IMR-90 (cell line): ENCODE measurements at regions not wholly inside any gene's neighbourhood (a gene's known extent, or its start where the extent isn't known, plus 50 kb on each side); places are given as distances from the start of the nearest gene placed in this dataset.

Experiments
- ATAC-seq: fragments of 200-7000 bp; cut with Tn5 transposase; 2 replicates; pipeline ENCODE4 v1.9.1; 2020; ENCODE audit warnings: low read depth, mild to moderate bottlenecking, moderate library complexity
- BruUV-seq: library from RNA; stranded (reverse); fragments of 400-500 nt; replicated peaks from 2 replicates; lab custom pipeline; 2021; lab: Mats Ljungman, UMichigan
- CTCF ChIA-PET: fragments of 300-600 bp; formaldehyde crosslinking; extraction: SDS; loops from one replicate; lab custom pipeline; 2021; ENCODE audit warnings: antibody characterized with exemption; lab: Yijun Ruan, JAX
- POLR2A ChIA-PET: fragments of 300-600 bp; sonication (Branson Sonifier 250); formaldehyde crosslinking; loops from one replicate; lab custom pipeline; 2022; ENCODE audit warnings: antibody characterized with exemption; ENCODE audit not compliant: unreplicated experiment; lab: Charles Lee
- DNase-seq: peaks from one replicate; pipeline ENCODE4 v3.0.0; 2013
- H2AFZ ChIP-seq: replicated peaks from 2 replicates; pipeline ENCODE3; 2013; ENCODE audit warnings: low read length, mild to moderate bottlenecking; ENCODE audit not compliant: poor library complexity
- H2AK5ac ChIP-seq: 2 replicates; pipeline ENCODE4 v1.6.1; 2013; ENCODE audit warnings: low read depth, low read length, inconsistent platforms
- H2AK9ac ChIP-seq: replicated peaks from 2 replicates; pipeline ENCODE3; 2013; ENCODE audit warnings: mild to moderate bottlenecking, low read depth, low read length, moderate library complexity; ENCODE audit not compliant: poor library complexity
- H2BK120ac ChIP-seq: 2 replicates; pipeline ENCODE4 v1.6.1; 2013; ENCODE audit warnings: low read depth, low read length, inconsistent platforms
- H2BK15ac ChIP-seq: 3 replicates; pipeline ENCODE4 v1.6.1; 2013; ENCODE audit warnings: low read depth, low read length, inconsistent platforms
- H2BK20ac ChIP-seq: 2 replicates; pipeline ENCODE4 v1.6.1; 2013; ENCODE audit warnings: low read depth, mild to moderate bottlenecking, inconsistent platforms, low read length, moderate library complexity
- H2BK5ac ChIP-seq: 2 replicates; pipeline ENCODE4 v1.6.1; 2013; ENCODE audit warnings: mild to moderate bottlenecking, low read depth, low read length, inconsistent platforms; ENCODE audit not compliant: poor library complexity, severe bottlenecking
- H3K14ac ChIP-seq: replicated peaks from 2 replicates; pipeline ENCODE4 v1.6.1; 2013; ENCODE audit warnings: low read depth, low read length, inconsistent platforms
- H3K18ac ChIP-seq: 2 replicates; pipeline ENCODE4 v1.6.1; 2013; ENCODE audit warnings: low read depth, low read length, control low read depth
- H3K23ac ChIP-seq: 2 replicates; pipeline ENCODE4 v1.6.1; 2013; ENCODE audit warnings: low read depth, low read length, inconsistent platforms
- H3K27ac ChIP-seq: 2 replicates; pipeline ENCODE4 v1.5.1; 2013; ENCODE audit warnings: mild to moderate bottlenecking, control low read depth, low read length; ENCODE audit not compliant: insufficient read depth
- H3K27me3 ChIP-seq: 2 replicates; pipeline ENCODE4 v1.6.1; 2013; ENCODE audit warnings: low read length; ENCODE audit not compliant: control insufficient read depth, insufficient read depth
- H3K36me3 ChIP-seq: 2 replicates; pipeline ENCODE4 v1.6.1; 2013; ENCODE audit warnings: low read length, mixed read lengths; ENCODE audit not compliant: control insufficient read depth, insufficient read depth
- H3K4ac ChIP-seq: 2 replicates; pipeline ENCODE4 v1.6.1; 2013; ENCODE audit warnings: low read depth, low read length, inconsistent platforms
- H3K4me1 ChIP-seq: 2 replicates; pipeline ENCODE4 v1.6.1; 2013; ENCODE audit warnings: low read length, mixed read lengths; ENCODE audit not compliant: control insufficient read depth, insufficient read depth
- H3K4me2 ChIP-seq: 2 replicates; pipeline ENCODE4 v1.6.1; 2013; ENCODE audit warnings: low read depth, mild to moderate bottlenecking, control low read depth, low read length, moderate library complexity
- H3K4me3 ChIP-seq: 2 replicates; pipeline ENCODE4 v1.5.1; 2013; ENCODE audit warnings: low read depth, mild to moderate bottlenecking, control low read depth, low read length, moderate library complexity; ENCODE audit not compliant: insufficient read depth
- H3K56ac ChIP-seq: 2 replicates; pipeline ENCODE4 v1.6.1; 2013; ENCODE audit warnings: low read length, inconsistent platforms; ENCODE audit not compliant: insufficient read depth; ENCODE audit errors: extremely low read depth
- H3K79me1 ChIP-seq, 2 experiments: 2 replicates each; pipeline ENCODE4 v1.6.1; 2013; ENCODE audit warnings: low read length in 2 of 2, inconsistent platforms in 1 of 2, low read depth in 1 of 2
- H3K9ac ChIP-seq: 2 replicates; pipeline ENCODE4 v1.6.1; 2013; ENCODE audit warnings: low read depth, low read length, control low read depth
- H3K9me1 ChIP-seq: 2 replicates; pipeline ENCODE4 v1.6.1; 2013; ENCODE audit warnings: low read length, inconsistent platforms; ENCODE audit not compliant: insufficient read depth
- H3K9me3 ChIP-seq: 2 replicates; pipeline ENCODE4 v1.6.1; 2013; ENCODE audit warnings: low read length; ENCODE audit not compliant: control insufficient read depth, insufficient read depth
- H4K20me1 ChIP-seq: 2 replicates; pipeline ENCODE4 v1.6.1; 2013; ENCODE audit warnings: low read length, inconsistent platforms; ENCODE audit not compliant: insufficient read depth
- H4K5ac ChIP-seq: 2 replicates; pipeline ENCODE4 v1.6.1; 2013; ENCODE audit warnings: mild to moderate bottlenecking, low read depth, low read length, control low read depth
- H4K8ac ChIP-seq, 2 experiments: 2 replicates each; pipeline ENCODE4 v1.6.1; 2013; ENCODE audit warnings: low read depth in 2 of 2, low read length in 2 of 2, control low read depth in 1 of 2, inconsistent platforms in 1 of 2
- H4K91ac ChIP-seq: 2 replicates; pipeline ENCODE4 v1.6.1; 2013; ENCODE audit warnings: low read depth, low read length, inconsistent platforms; ENCODE audit not compliant: insufficient read depth
- SMC3 ChIP-seq: fragments of 150-350 bp; IDR thresholded peaks from 2 replicates; pipeline ENCODE4 v1.6.1; 2016; ENCODE audit warnings: low read depth, mild to moderate bottlenecking, antibody characterized with exemption, low read length, moderate library complexity
- WGBS, 2 experiments: methylation state at CpG; one replicate each; pipeline versions ENCODE4 v1.1.5 to v1.1.7; 2013; ENCODE audit warnings: missing lambda C conversion rate in 2 of 2; ENCODE audit not compliant: insufficient read length in 1 of 2; ENCODE audit errors: extremely low coverage in 2 of 2; 5-methylcytosine and 5-hydroxymethylcytosine counted together
- dilution Hi-C: fragments of 300-500 bp; cut with HindIII; formaldehyde crosslinking; loops from one replicate; pipeline ENCODE4 v1.14.3; 2018; ENCODE audit warnings: low sequenced_read_pairs; ENCODE audit not compliant: unreplicated experiment
- in situ Hi-C: fragments of 300-500 bp; cut with MboI; formaldehyde crosslinking; loops from 3 replicates; pipeline ENCODE4 v1.14.3; 2019; ENCODE audit warnings: low sequenced_read_pairs, inconsistent platforms, mixed read lengths
- intact Hi-C: fragments of 100-400 bp; cut with micrococcal nuclease; formaldehyde crosslinking; loops from 2 replicates; pipeline ENCODE4 v1.10.0; 2022

GRCh38 chr14:100471441-100472093, 115.7 kb downstream of the BEGAIN start:
- Histone ChIP-seq H2AFZ (no peak overlapping the region), H2BK5ac (no peak overlapping the region), H4K5ac (no peak overlapping the region), H3K79me1 (0 out of 4 replicates have a peak, but pooled peaks cover 0 to 1% of the 10 kb centered on the region in 2 experiments), H2BK20ac (no peak overlapping the region), H3K4me3 (no peak overlapping the region), H4K20me1 (peaks cover 23% of the 10 kb centered on the region), H3K4ac (no peak overlapping the region), H3K18ac (no peak overlapping the region), H3K27me3 (no peaks in the 10 kb centered on the region), H3K9me3 (no peaks in the 10 kb centered on the region), H3K4me1 (peaks cover 4% of the 10 kb centered on the region), H3K4me2 (no peak overlapping the region), H3K23ac (no peak overlapping the region), H3K56ac (no peak overlapping the region), H3K9ac (no peak overlapping the region), H2AK5ac (no peak overlapping the region), H2BK15ac (no peak overlapping the region), H3K36me3 (peaks cover 6% of the 10 kb centered on the region; the same call in 1 of the 2 replicates), H4K8ac (no peak overlapping the region), H2AK9ac (no peak overlapping the region), H3K9me1 (peaks cover 12% of the 10 kb centered on the region), H2BK120ac (no peak overlapping the region), H3K14ac (no peak overlapping the region), H3K27ac (no peak overlapping the region), H4K91ac (no peak overlapping the region)
- CTCF ChIA-PET: no interaction called here
- dilution Hi-C loops (no loop called here), intact Hi-C loops (no loop called here), in situ Hi-C loops (no loop called here)
- TF ChIP-seq SMC3: no peak
- 82% methylated on average over 13 of the region's 16 CpGs; no CpG with 5 or more reads in 1 of the 2 experiments for WGBS, 2 experiments
- no peak for DNase-seq
- BruUV-seq: no TSS peak
- no peak for ATAC-seq
- POLR2A ChIA-PET: no interaction called here
